K562 (cell line): ENCODE measurements at regions not wholly inside any gene's neighbourhood (a gene's known extent, or its start where the extent isn't known, plus 50 kb on each side); places are given as distances from the start of the nearest gene placed in this dataset.

ENCODE experiments used
- ATAC-seq: fragments of 200-7000 bp; cut with Tn5 transposase; 3 replicates; pipeline ENCODE4 v1.9.1; 2020; ENCODE audit warnings: moderate library complexity
- BruUV-seq: library from RNA; stranded (reverse); fragments of 400-500 nt; replicated peaks from 2 replicates; lab custom pipeline; 2021; lab: Mats Ljungman, UMichigan
- CTCF ChIA-PET: fragments of 300-600 bp; formaldehyde crosslinking; extraction: SDS; loops from one replicate; lab custom pipeline; 2021; ENCODE audit warnings: low intra/inter-chr PET ratio; lab: Yijun Ruan, JAX
- POLR2A ChIA-PET: fragments of 300-600, 350-650 bp; sonication (Branson Sonifier 250); formaldehyde crosslinking; extraction: SDS; loops from one replicate; lab custom pipeline; 2021; ENCODE audit warnings: antibody characterized with exemption, inconsistent platforms; lab: Yijun Ruan, JAX
- DNase-seq, 4 experiments: peaks; one replicate each; pipeline versions ENCODE4 v3.0.0 to v3.0.0-alpha.2; 2011 to 2018; ENCODE audit warnings: low spot score in 3 of 4, mixed read lengths in 3 of 4; ENCODE audit errors: extremely low read depth in 1 of 4
- FAIRE-seq: peaks from 2 replicates; lab custom pipeline; 2011; peaks lifted over from hg19 to GRCh38; lab: Jason Lieb, UNC
- H2AFZ ChIP-seq: 2 replicates; pipeline ENCODE4 v1.6.0; 2011; ENCODE audit warnings: low read depth, low read length, control low read depth, inconsistent platforms
- H3K27ac ChIP-seq: fragments of 200-600 bp; 3 replicates; pipeline ENCODE4 v1.8.0; 2011; ENCODE audit warnings: low read depth, mild to moderate bottlenecking, control low read depth, inconsistent platforms, low read length, moderate library complexity, mixed read lengths; ENCODE audit errors: extremely low read depth
- H3K27me3 ChIP-seq, 2 experiments: fragments of 300-600 bp in 1 of 2; 2 replicates in 1 of 2; 3 replicates in 1 of 2; pipeline versions ENCODE4 v1.6.0 to v1.8.0; 2011; ENCODE audit warnings: inconsistent platforms in 2 of 2, low read length in 2 of 2, mild to moderate bottlenecking in 1 of 2, mixed read lengths in 1 of 2, moderate library complexity in 1 of 2; ENCODE audit not compliant: control insufficient read depth in 2 of 2, insufficient read depth in 2 of 2
- H3K36me3 ChIP-seq: fragments of 300-600 bp; 3 replicates; pipeline ENCODE4 v1.8.0; 2011; ENCODE audit warnings: mild to moderate bottlenecking, low read length, inconsistent platforms; ENCODE audit not compliant: control insufficient read depth, insufficient read depth
- H3K4me1 ChIP-seq, 2 experiments: fragments of 200-600 bp in 1 of 2; replicated peaks in 1 of 2; 2 replicates in 1 of 2; 3 replicates in 1 of 2; pipeline versions ENCODE4 v1.5.1 to v1.8.0; 2011; ENCODE audit warnings: inconsistent platforms in 2 of 2, low read length in 2 of 2, mild to moderate bottlenecking in 1 of 2, mixed read lengths in 1 of 2, moderate library complexity in 1 of 2; ENCODE audit not compliant: control insufficient read depth in 2 of 2, insufficient read depth in 2 of 2
- H3K4me2 ChIP-seq: 2 replicates; pipeline ENCODE4 v1.6.1; 2011; ENCODE audit warnings: low read length, control low read depth, inconsistent platforms, mixed read lengths; ENCODE audit not compliant: insufficient read depth
- H3K4me3 ChIP-seq: fragments of 200-600 bp; sonication (generic), shearing (Covaris generic); 2 replicates; pipeline ENCODE4 v1.5.1; 2016; ENCODE audit warnings: control low read depth, inconsistent platforms
- H3K79me2 ChIP-seq: fragments of 200-600 bp; 3 replicates; pipeline ENCODE4 v1.8.0; 2011; ENCODE audit warnings: low read length, inconsistent platforms; ENCODE audit not compliant: control insufficient read depth, insufficient read depth
- H3K9ac ChIP-seq, 2 experiments: 2 replicates each; pipeline versions ENCODE4 v1.6.0 to v1.6.1; 2011; ENCODE audit warnings: low read depth in 2 of 2, low read length in 2 of 2, control low read depth in 1 of 2, inconsistent platforms in 1 of 2, mild to moderate bottlenecking in 1 of 2, mixed read lengths in 1 of 2; ENCODE audit not compliant: insufficient read depth in 1 of 2
- H3K9me1 ChIP-seq: one replicate; pipeline ENCODE4 v1.6.0; 2011; ENCODE audit warnings: inconsistent platforms, mild to moderate bottlenecking, low read length, moderate library complexity; ENCODE audit not compliant: control insufficient read depth, insufficient read depth
- H3K9me3 ChIP-seq: replicated peaks from 2 replicates; pipeline ENCODE4 v1.5.1; 2011; ENCODE audit warnings: low read depth, low read length, inconsistent platforms; ENCODE audit not compliant: control insufficient read depth, insufficient read depth
- H4K20me1 ChIP-seq: replicated peaks from 2 replicates; pipeline ENCODE4 v1.6.1; 2011; ENCODE audit warnings: low read length, inconsistent platforms, mixed read lengths; ENCODE audit not compliant: control insufficient read depth, insufficient read depth
- CREB1 ChIP-seq, 2 experiments: sonication (generic) in 1 of 2; formaldehyde crosslinking in 1 of 2; IDR thresholded peaks; 2 replicates each; pipeline versions ENCODE4 v1.6.1 to v1.8.0; 2012 to 2022; ENCODE audit warnings: inconsistent platforms in 1 of 2, mild to moderate bottlenecking in 1 of 2, missing genetic modification reagents in 1 of 2, moderate library complexity in 1 of 2
- DIDO1 ChIP-seq: fragments of 450-650 bp; IDR thresholded peaks from 2 replicates; pipeline ENCODE4 v1.6.1; 2016; ENCODE audit warnings: low read depth, missing biosample characterization, missing genetic modification characterization
- MBD2 ChIP-seq: sonication (generic); IDR thresholded peaks from 2 replicates; pipeline ENCODE4 v1.6.1; 2016; ENCODE audit warnings: low read depth, borderline replicate concordance
- NR3C1 ChIP-seq: sonication (generic); formaldehyde crosslinking; IDR thresholded peaks from 2 replicates; pipeline ENCODE4 v1.8.1; 2022; ENCODE audit warnings: missing genetic modification reagents
- SMAD3 ChIP-seq: fragments of 450-650 bp; formaldehyde crosslinking; conservative IDR thresholded peaks from 2 replicates; pipeline ENCODE4 v1.4.0; 2020; ENCODE audit warnings: mild to moderate bottlenecking
- ZNF445 ChIP-seq: fragments of 250-450 bp; sonication (Bioruptor Pico); IDR thresholded peaks from 2 replicates; pipeline ENCODE4 v1.4.0; 2020; ENCODE audit warnings: low read depth, mild to moderate bottlenecking, moderate library complexity
- ZNF57 ChIP-seq: fragments of 450-650 bp; formaldehyde crosslinking; IDR thresholded peaks from 2 replicates; pipeline ENCODE4 v1.4.0; 2020; ENCODE audit warnings: mild to moderate bottlenecking, moderate library complexity
- WGBS: fragments of 100-300 bp; shearing (Covaris generic); methylation state at CpG from one replicate; pipeline ENCODE4 v1.1.6; 2016; ENCODE audit warnings: low coverage, mixed read lengths; ENCODE audit not compliant: insufficient coverage; ENCODE audit errors: missing lambda C conversion rate; 5-methylcytosine and 5-hydroxymethylcytosine counted together
- in situ Hi-C: fragments of 300-500 bp; cut with MboI; formaldehyde crosslinking; loops from 4 replicates; pipeline ENCODE4 v1.15.0; 2018; ENCODE audit warnings: inconsistent platforms, mixed read lengths
- intact Hi-C: fragments of 100-400 bp; cut with micrococcal nuclease; formaldehyde crosslinking; loops from 2 replicates; pipeline ENCODE4 v1.14.2; 2022
- TF ChIP-seq, protein P1 (sequence below): sonication (generic); IDR thresholded peaks from 2 replicates; pipeline ENCODE4 v1.6.1; 2016
- TF ChIP-seq, protein P2 (sequence below): IDR thresholded peaks from 2 replicates; pipeline ENCODE4 v1.6.1; 2011; ENCODE audit warnings: borderline replicate concordance, low read depth, mild to moderate bottlenecking, moderate library complexity, low read length; ENCODE audit not compliant: insufficient read depth, poor library complexity, severe bottlenecking

DNA sequence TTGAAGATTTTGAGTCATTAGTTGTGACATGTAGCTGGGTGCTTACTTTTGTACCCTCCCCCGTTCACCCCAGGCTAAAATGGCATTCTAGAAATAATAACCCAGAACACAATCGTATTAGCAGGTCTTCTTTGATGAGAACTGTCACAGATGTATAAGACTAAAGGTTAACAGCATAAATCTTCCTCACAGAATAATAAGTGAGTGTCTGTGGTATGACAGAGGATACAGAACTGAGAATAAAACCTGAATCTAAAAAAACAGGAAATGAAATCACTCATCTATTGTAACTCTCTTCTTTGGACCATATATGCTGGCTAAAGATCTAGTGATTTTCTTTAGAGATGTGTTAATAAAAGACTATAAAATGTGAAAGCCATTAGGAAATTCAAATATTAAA, 746.6 kb downstream of the LRFN5 start:
- no peak for FAIRE-seq
- Histone ChIP-seq H3K9me1 (no peaks in the 10 kb centered on the region), H3K4me3 (no peak overlapping the region), H3K4me2 (no peak overlapping the region), H3K79me2 (no peaks in the 10 kb centered on the region), H3K36me3 (no peaks in the 10 kb centered on the region), H3K9ac (no peak overlapping the region), H3K27me3 (no peaks in the 10 kb centered on the region), H3K4me1 (no peaks in the 10 kb centered on the region), H3K9me3 (no peaks in the 10 kb centered on the region), H2AFZ (no peak overlapping the region), H4K20me1 (no peaks in the 10 kb centered on the region), H3K27ac (no peak overlapping the region)
- ChIA-PET POLR2A (no interaction called here), CTCF (no interaction called here)
- no peak for ATAC-seq
- no peak for DNase-seq
- in situ Hi-C loops, result no loop called here
- intact Hi-C loops, result no loop called here
- BruUV-seq, result no TSS peak
- WGBS, result 0% methylated on average over 2 of the region's 2 CpGs
- TF ChIP-seq, protein P1, sequence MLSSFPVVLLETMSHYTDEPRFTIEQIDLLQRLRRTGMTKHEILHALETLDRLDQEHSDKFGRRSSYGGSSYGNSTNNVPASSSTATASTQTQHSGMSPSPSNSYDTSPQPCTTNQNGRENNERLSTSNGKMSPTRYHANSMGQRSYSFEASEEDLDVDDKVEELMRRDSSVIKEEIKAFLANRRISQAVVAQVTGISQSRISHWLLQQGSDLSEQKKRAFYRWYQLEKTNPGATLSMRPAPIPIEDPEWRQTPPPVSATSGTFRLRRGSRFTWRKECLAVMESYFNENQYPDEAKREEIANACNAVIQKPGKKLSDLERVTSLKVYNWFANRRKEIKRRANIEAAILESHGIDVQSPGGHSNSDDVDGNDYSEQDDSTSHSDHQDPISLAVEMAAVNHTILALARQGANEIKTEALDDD, result no peak
- TF ChIP-seq CREB1 (IDR thresholded peaks at IDR 0.05) (no peak), CREB1 (CRISPR knock-in tag; IDR thresholded peaks at IDR 0.05) (no peak), DIDO1 (no peak), ZNF445 (no peak), MBD2 (no peak), ZNF57 (no peak), NR3C1 (no peak), SMAD3 (CRISPR knock-in tag) (no peak)
- TF ChIP-seq, protein P2, sequence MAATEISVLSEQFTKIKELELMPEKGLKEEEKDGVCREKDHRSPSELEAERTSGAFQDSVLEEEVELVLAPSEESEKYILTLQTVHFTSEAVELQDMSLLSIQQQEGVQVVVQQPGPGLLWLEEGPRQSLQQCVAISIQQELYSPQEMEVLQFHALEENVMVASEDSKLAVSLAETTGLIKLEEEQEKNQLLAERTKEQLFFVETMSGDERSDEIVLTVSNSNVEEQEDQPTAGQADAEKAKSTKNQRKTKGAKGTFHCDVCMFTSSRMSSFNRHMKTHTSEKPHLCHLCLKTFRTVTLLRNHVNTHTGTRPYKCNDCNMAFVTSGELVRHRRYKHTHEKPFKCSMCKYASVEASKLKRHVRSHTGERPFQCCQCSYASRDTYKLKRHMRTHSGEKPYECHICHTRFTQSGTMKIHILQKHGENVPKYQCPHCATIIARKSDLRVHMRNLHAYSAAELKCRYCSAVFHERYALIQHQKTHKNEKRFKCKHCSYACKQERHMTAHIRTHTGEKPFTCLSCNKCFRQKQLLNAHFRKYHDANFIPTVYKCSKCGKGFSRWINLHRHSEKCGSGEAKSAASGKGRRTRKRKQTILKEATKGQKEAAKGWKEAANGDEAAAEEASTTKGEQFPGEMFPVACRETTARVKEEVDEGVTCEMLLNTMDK, result no peak
